HG02798 (cell line): ENCODE measurements at regions not wholly inside any gene's neighbourhood (a gene's known extent, or its start where the extent isn't known, plus 50 kb on each side); places are given as distances from the start of the nearest gene placed in this dataset.

Experiments
- ATAC-seq: cut with Tn5 transposase; IDR thresholded peaks from one replicate; pipeline ENCODE4 v1.9.1; 2021; ENCODE audit warnings: mild to moderate bottlenecking; ENCODE audit not compliant: unreplicated experiment, poor library complexity

DNA sequence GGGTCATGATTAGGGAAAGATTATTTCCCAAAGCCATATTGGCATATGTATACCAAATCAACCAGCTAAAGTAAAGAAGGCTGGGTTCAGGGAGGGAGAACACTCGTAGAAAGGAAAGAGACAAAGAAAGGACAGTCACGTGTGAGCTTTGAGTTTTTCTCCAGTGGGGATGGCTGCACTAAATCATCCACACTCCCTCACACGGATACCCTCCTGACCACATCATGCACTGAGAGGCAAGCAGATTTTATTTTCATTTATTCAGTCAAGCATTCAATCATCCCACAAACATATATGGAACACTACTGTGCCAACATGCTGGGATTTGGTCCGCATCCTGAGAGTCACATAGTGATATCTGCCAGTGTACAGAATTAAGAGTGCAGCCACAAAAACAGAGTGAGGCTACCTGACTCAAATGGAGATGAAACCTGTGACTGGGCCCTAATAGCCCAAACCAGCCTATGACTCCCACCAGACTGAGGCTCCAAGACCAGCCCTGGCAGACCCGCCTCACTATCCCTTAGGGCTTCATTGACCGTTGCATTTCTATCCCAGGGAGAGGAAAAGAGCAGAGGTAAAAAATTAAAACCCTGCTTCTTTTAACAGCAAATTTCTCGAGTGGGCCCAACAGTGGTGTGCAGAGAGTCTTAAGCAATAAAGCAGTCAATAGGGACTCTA, 155.9 kb downstream of the BARHL2 start:
- no peak for ATAC-seq

DNA sequence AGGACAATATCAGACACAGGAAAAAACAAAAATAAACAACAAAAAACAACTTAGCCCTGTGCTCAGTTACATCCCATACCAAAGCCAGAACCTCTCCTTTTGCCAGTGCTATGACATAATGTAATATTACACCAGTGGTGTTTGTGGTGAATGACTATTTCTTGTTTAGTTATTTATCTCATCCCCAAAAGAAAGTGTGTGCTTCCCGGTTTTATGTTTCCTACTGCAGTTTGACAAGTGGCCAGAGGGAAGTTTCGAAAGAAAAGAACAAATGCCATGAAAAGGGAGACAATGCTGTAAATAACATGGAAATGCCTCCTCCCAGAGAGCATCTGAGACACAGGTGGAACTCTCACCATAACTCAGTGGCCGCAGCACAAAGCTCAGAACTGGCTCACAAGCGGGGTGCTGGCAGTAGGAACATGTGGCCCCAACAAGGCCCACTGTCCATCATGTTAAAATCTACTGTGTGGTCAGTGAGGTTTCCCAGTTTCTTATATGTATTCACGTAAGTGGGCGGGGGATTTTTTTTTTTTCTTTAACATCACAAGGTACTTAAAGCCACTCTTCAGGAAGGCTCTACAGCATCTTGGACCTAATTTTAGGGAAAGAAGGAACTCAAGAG, 158.2 kb downstream of the BARHL2 start:
- ATAC-seq, result peak; percentile 42

DNA sequence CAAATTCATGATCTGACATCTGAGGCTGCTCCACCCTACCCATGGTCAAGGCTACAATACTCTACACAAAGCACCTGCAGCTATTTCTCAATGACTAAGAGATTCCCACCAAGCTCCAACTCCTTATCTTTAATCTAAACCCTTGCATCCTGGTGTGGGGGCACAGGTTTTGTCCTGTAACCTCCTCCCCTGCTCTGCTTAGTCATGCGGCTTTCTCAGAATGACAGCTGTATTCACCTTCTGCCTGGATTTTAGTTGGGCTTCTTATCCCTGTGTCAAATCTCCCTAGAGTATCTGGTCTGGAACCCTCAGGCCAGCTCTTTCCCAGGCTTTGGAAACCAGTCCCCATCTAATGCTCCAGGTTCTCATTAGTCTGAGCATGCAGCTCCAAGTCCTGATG, 159.0 kb downstream of the BARHL2 start:
- no peak for ATAC-seq

DNA sequence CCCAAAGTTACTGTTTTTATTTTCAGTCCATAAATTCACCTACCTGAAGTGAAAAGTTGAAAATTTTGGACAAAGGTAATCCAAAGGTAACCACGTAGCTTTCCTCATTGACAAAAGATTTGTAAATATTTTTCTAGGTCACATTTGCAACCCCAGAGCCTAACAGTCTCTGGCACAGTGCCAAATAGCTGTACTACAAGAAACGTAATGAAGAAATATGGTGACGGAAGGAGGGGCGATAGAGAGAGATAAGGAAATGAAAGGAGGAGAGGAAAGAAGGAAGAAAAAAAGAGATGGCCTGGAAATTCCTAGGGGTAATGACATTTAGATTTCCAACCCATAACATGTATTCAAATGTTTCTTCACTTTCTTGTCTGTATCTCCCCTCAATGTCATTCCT, 159.4 kb downstream of the BARHL2 start:
- ATAC-seq, result no peak

DNA sequence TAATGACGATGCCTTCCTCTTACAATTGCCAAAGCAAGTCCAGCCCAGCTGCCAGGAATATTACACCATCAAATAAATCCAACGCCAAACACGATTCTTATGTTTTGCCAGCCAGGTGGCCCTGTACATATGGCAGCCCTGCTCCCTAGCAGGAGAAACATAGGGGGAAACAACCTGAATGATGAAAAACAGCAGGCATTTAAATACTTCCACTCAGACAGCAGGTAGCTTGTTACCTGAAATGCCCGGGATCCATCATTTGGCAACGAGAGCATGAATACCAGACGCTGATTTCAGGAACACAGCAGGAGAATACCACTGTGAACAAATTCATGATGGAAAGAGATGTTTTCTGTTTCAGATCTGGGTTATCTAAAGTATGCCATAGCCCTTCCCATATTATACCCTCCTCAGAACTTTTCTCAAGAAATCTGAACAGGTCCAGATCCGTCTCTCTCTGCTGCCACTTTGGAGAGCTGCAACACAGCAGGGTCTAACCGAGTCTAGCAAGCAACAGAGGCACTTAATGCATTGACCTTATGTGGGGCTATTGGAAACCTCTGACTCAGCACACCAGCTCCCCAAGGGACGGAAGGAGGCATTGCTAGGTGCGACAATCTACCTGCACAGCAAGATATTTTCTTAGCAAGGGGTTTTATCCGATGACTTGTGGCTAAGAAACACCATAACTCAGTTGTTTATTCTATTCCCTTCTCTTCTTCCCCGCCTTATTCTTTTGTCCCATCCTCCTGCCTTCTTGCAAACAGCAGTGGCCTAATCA, 166.3 kb downstream of the BARHL2 start:
- ATAC-seq, result no peak

DNA sequence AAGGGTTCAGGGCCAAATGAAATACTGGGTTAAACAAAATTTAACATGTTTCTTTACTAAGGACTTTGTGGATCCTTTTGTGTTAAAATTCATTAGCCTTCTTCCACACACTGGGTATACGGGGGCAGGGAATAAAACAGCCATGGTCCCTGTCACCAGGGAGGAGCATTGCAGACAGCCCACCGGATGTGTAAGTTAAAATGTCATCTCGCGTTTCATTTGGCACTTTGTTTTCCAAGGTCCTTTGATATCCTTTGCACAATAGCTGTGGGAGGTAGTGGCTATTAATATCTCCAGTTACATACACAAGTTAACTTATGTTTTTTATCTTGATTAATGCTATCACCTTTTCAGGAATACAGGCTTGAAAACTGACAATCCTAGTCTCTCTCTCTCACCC, 172.7 kb downstream of the BARHL2 start:
- no peak for ATAC-seq

DNA sequence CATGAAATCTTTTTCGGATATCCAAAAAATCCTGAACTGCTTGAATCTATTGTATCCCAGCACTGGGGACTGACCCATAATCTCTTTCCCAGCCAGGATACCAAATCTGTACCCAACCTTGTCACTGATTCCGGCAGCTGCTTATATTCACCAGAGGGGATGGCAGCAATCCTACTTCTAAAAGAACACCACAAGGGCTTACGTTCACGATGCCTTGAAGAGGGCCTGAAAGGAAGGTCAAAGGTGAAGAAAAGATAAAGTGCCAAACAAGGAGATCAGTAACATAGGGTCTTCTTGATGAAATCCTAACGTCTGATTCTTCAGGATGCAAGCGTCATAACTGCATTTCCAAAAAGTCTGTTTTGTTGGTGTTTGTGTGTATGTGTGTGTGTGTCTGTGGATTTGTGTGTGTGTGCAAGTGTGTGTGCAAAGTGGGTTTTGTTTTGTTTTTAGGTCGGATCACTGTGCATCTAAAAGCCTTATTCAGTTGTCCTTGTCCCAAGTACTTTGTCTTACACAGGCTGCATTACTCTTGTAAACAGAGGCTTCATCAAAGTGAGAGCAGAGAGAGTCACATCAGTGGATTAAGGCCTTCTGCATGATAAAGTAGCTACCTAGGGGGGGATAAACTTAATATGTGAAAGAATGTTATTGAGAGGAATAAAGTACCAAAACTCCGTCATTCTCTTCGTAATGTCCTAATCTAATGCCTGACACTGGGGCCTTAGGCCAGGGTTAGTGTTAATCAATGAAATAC, 179.3 kb downstream of the BARHL2 start:
- no peak for ATAC-seq

GRCh38 chr1:90534663-90535295, 182.3 kb downstream of the BARHL2 start:
- ATAC-seq, result no peak

DNA sequence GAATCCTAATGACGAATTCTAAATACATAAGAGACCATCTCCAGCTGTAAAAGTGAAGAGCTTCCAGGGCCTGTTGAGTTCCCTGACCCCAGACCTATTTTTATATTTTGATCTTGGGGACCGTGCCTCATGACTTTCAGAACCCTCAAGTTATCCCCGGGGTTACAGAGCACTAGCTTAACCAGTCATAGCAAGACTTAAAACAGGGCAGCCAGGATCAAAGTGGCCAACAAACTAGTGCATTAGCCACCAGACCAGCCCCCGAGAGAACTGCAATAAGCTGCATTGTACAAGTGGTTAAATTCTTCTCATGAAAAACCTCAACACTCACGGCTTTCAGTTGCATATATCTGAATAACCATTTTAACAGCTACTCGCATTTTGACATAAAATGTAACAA, 183.0 kb downstream of the BARHL2 start:
- no peak for ATAC-seq

GRCh38 chr1:90526954-90527353, 190.1 kb downstream of the BARHL2 start:
- no peak for ATAC-seq

DNA sequence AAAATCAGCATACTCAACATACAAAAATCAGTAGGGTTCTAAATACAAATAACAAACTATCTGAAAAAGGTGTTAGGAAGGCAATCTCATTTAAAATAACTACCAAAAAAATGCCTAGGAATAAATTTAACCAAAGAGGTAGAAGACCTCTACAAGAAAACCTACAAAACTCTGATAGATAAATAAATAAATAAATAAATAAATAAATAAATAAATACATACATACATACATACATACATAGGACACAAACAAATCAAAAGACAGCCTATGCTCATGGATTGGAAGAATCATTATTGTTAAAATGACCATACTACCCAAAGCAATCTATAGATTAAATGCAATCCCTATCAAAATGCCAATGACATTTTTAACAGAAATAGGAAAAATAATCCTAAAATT, 194.7 kb downstream of the BARHL2 start:
- no peak for ATAC-seq

DNA sequence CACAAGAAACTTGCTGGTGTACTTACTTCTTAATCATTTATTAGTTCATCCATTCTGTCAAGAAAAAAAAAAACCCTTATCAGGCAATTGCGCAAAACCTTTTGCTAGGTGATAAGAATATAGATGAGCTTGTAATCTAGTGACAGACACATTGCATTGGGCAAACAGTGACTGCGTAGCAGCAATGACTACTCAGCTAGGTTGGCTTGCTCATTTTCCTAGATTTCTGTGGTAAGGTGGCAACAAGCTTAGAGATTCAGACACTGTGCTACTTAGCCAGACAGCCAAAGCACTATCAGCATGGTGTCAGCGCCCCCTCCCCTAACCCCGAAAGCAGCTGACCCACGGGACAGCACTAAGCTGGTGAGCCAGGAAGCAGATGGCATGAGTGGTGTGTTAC, 203.1 kb downstream of the BARHL2 start:
- no peak for ATAC-seq

DNA sequence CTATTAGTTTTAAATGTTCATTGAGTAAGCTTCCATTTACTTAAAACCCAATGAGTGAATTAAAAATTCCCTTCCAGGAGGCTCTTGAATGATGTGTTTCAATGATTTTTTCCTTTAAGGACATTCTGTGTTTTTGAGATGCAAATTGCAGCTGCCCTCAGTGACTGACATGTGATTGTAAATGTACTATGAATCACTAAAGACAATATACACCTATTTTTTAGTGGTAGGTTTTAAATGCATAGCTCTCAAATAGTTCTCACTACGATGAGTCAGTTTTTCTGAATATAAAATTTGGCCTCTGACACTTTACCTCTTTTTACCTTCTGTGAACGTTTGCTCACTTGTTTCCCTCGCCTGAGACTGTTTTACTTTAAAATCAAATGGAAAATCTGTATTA, 204.7 kb downstream of the BARHL2 start:
- no peak for ATAC-seq

GRCh38 chr1:90510143-90510542, 207.0 kb downstream of the BARHL2 start:
- no peak for ATAC-seq

DNA sequence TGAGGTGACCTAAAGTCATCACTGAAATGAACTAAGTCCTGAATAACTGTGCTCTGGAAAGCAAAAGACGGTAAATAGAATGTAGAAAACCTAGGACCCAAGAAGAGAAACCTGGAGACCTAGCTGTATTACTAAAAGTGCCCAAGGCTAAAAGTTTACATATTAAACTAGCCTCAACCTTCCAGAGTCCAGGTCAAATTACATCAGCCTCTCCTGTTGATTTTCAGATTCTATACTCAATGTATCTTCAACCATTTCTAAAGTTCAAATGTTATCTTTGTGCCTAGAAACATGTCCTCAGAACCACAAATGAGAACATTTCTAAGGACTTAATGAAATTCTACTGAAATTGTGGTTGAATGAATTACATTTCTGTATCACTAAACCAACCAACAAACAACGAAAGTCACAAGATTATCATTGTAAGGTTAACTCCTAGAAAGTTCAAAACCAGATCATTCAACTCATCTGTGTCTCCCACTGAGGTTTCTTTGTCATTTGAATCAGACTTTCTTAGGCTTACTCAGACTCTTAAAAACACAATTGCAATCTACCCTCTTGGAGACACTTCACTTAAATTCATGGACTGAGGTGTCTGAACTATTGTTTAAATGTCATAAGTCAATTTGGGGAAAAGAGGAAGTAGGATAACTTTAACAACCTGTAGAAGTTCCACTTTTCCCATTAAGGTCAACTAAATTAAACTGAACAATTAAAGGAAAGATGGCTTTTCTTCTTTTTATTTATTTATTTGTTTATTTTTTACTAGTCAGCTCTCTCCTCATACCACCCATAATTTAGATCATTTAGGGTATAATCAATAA, 207.7 kb downstream of the BARHL2 start:
- peak; percentile 53 for ATAC-seq

DNA sequence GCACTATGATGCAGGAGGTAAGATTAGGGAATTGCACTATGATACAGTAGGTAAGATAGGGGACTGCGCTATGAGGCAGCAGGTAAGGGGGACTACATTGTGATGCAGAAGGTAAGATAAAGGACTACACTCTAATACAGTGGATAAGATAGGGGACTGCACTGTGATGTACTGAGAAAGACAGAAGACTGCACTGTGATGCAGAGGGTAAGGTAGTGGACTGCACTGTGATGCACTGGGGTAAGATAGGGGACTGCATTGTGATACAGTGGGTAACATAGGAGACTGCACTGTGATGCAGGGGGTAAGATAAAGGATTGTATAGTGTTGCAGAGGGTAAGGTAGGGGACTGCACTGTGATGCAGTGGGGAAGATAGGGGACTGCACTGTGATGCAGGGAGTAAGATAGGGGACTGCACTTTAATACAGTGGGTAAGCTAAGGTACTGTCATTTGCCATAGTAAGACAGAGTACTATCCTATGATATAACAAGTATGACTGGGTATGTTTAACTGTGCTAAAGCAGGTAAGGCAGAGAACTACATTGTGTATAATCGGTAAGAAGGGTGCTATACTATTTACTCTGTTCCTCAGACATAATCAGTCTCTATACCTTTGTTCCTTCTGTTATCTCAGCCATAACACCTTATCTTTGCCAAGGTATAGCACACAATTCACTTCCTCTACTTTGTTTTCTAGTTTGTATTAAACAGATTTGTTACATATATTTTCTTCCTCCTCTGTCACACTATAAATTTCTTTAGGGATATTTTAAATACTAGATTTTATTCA, 208.5 kb downstream of the BARHL2 start:
- no peak for ATAC-seq

GRCh38 chr1:90507173-90507572, 209.9 kb downstream of the BARHL2 start:
- no peak for ATAC-seq

DNA sequence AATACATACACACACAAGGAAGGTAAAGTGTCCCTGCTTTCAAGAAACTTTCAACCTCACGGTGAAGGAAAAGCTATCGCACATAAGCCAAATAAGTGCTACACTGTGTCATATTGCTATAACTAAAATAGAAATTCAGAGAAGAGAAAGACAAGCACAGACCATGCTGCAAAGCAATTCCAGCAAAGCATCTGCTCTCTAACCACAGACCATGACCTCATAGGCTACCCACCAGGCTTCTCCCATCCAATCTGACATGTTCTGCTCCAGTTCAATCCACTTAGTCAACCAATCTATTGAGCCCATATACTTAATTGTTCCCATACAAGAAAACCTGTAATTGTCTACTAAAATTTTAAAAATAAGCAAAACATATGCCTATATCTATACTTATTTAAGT, 211.3 kb downstream of the BARHL2 start:
- no peak for ATAC-seq

DNA sequence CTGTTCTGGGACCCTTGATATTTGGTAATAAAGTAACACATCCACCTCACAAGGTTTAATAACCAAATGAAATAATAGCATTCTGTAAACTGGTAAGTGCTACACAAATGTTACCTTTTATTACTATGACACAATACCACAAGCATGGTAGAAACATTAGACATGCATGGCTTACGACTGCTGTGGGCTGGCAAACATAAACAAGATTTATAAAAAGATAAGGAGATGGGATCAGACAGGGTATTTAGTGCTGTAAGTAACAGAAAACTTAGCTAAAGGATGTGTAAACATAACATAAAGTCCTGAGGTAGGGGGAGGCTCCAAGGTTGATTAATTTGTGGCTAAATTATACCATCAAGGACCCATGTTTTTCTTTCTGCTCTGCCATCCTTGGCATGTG, 212.6 kb downstream of the BARHL2 start:
- no peak for ATAC-seq
